NCI-H146 treated with DMSO at 0.1 percent for 48 hours (cell line): ENCODE measurements at regions not wholly inside any gene's neighbourhood (a gene's known extent, or its start where the extent isn't known, plus 50 kb on each side); places are given as distances from the start of the nearest gene placed in this dataset.
"Not testable (repeated sequence)": the region's sequence is repeated elsewhere in the genome, so short reads cannot be mapped to it uniquely, and the experiment has no call there.

Experiments used
- DNase-seq: peaks from one replicate; lab custom pipeline; 2025; ENCODE audit not compliant: unreplicated experiment; lab: John Stamatoyannopoulos, UW

GRCh38 chr15:96209285-96209735 is 121.2 kb upstream of the NR2F2 start:
- DNase-seq = no peak

- DNase-seq = no peak
Measured at GRCh38 chr15:96213045-96213444, 117.5 kb upstream of the NR2F2 start.

- DNase-seq = no peak
Measured at GRCh38 chr15:96213896-96214295, 116.6 kb upstream of the NR2F2 start.

DNA sequence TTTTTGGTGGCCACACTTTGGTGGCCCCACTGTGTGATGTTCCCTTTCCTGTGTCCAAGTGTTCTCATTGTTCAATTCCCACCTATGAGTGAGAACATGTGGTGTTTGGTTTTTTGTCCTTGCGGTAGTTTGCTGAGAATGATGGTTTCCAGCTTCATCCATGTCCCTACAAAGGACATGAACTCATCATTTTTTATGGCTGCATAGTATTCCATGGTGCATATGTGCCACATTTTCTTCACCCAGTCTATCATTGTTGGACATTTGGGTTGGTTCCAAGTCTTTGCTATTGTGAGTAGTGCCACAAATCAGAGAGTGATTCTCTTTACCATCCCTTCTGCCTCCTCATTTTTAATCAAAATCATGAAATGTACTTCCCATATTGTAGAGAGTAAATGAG is 114.0 kb upstream of the NR2F2 start:
- not testable (repeated sequence) for DNase-seq

DNA sequence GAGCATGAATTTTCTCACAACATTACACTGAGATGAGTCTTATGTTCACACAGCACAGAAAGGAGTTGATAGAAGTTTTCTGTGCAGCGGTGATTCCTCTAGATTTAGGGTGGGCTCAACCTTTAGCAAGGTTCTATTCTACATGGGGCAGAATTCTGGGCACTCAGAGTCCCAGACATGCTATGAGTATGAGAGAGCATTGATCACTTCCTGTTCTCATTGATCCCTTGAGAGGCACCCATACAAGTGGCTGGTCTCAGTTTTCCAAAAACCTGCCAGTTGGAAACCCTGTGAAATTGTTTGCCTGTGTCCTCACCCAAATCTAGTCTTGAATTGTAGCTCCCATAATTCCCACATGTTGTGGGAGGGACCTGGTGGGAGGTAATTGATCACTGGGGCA is 112.5 kb upstream of the NR2F2 start:
- DNase-seq = no peak

GRCh38 chr15:96218623-96219455 is 111.7 kb upstream of the NR2F2 start:
- no peak for DNase-seq

DNA sequence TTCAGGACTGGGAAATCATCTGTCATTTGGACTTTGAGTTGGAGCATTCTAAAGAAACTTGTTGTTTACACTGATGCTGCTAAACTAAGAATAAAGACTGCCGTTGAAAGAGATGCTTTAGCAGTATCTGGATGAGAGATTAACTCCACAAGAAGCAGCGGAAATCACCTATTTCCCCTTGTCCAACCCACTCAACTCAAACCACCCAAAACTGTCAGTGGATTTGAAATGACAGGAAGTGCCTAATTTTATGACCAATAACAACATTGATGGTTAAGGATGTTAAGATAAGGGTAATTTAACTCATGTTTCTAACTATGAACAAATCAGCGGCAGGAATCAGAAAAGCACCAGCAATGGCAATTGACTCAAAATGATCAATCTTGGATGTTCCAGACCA is 110.8 kb upstream of the NR2F2 start:
- DNase-seq = no peak

- DNase-seq = no peak
Measured at GRCh38 chr15:96220657-96221056, 109.8 kb upstream of the NR2F2 start.

DNA sequence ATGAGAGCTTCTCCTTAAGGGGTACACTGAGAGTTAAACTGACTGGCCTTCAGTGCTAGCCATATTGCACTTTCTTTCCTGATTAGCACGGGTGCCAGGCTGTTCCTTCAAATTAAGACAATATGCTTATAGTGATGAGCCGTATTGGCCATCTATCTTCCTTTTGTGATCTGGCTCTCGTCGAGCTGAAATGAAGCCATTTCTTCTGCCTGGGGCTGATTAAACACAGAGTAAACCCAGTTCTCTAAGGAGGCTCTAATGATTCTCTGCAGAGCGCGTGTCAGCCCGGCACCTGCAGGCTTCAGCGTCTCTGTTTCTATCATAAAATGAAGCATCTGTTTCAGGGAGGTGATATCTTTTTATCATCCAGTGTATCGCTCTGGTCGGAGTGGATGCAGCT is 107.5 kb upstream of the NR2F2 start:
- DNase-seq = no peak

GRCh38 chr15:96223939-96224338 is 106.6 kb upstream of the NR2F2 start:
- DNase-seq = no peak

GRCh38 chr15:96225642-96226259 is 104.7 kb upstream of the NR2F2 start:
- no peak for DNase-seq

DNA sequence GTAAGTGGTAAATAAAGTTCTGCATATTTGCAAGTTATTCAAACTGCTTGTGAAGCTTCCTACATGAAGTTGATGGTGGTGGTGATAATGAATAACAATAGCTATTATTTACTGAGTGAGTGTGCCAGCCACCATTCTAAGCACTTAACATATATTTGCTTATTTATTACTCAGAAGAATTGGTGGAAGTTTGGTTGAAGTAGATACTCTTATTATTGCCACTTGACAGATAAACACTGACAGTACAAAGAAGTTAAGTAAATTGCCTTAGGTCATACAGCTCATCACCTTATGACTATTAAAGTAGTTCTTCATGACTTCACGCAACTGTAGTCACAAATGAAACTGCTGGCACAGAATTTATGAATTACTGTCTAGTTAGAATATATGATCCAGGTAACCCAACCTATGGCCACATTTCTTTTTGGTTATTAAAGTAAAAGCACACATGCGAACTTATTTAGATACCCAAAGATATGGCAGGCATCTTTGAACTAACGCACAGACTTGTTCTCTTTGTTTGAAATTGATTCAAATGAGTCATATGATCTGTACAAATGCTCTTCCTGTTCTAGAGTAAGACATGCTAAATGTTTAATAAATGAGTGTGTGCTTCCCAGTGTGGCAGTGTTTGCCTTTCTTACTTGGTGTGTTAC is 99.8 kb upstream of the NR2F2 start:
- DNase-seq = no peak

DNA sequence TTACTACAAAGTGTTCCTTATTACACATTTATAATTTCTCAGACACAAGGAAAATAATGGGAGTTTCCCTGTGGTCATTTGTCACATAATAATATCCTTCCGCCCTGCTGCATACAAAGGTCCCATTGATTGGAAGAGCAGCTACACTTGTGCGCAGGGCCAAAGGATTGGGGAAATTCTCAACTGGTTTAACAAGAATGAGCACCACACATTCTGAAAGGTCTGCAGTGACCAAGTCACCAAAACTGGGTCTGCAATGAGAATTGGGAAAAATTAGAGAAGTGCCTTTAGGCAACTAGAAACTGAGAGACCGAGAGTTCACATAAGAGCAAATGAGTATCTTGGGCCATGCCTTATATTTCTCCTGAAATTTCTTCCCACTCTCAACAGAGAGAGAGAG is 98.2 kb upstream of the NR2F2 start:
- no peak for DNase-seq

GRCh38 chr15:96234109-96234892 is 96.2 kb upstream of the NR2F2 start:
- no peak for DNase-seq

- no peak for DNase-seq
Measured at GRCh38 chr15:96237002-96237401, 93.5 kb upstream of the NR2F2 start.

DNA sequence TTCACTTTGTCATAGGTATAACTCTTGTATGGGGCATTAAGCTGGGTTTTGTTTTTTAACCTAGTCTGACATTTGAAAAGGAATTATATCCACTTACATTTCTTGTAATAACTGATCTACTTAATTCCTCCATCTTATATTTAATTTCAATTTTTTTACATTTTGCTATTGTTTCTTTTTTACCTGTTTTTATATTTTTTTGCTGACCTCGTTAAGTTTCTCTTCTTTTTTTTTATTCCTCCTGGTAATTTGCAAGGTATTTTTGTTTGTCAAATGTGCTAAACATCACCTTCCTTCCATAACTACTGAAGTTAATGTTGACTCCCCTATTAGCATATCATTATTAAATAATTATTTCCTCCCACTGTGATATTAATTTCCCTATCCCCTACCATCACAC is 87.7 kb upstream of the NR2F2 start:
- no peak for DNase-seq

- no peak for DNase-seq
Measured at GRCh38 chr15:96243701-96244100, 86.8 kb upstream of the NR2F2 start.

DNA sequence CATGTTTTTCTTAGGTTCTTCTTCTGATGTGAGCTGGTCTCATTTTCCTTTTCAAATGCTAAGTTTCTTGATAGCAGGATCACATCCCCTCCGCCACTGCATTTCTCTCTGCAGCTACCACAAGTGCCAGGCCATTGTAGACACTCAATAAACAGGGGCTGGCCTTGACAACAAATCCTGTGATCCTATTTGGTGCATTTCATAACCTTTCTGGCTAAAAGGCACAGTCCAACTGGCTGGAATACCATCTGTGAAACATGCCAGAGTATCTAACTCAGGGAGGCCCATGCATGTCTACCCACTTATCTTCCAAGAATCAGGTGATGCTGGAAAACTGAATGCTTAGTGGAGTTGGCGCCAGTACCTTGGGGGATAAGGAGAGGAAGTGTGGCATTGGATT is 85.2 kb upstream of the NR2F2 start:
- DNase-seq = no peak

- no peak for DNase-seq
Measured at GRCh38 chr15:96246057-96246456, 84.4 kb upstream of the NR2F2 start.

DNA sequence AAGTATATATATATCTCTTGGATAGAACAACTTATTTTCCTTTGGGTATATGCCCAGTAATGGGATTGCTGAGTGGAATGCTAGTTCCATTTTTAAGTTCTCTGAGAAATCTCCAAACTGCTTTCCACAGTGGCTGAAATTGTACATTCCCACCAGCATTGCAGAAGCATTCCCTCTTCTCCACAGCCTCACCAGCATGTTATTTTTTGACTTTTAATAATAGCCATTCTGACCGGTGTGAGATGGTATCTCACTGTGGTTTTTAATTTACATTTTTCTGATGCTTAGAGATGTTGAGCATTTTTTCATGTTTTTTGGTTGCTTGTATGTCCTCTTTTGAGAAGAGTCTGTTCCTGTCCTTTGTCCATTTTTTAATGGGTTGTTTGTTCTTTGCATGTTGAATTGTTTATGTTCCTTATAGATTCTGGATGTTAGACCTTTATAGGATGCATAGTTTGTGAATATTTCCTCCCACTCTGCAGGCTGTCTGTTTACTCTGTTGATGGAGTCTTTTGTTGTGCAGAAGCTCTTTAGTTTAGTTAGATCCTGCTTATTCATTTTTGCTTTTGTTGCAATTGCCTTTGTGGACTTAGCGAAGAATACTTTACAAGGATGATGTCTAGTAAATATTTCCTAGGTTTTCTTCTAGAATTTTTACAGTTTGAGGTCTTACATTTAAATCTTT is 82.7 kb upstream of the NR2F2 start:
- no peak for DNase-seq

- DNase-seq = no peak
Measured at GRCh38 chr15:96252148-96252547, 78.4 kb upstream of the NR2F2 start.
